Testis (tissue), 2 donors: ENCODE measurements at regions not wholly inside any gene's neighbourhood (a gene's known extent, or its start where the extent isn't known, plus 50 kb on each side); places are given as distances from the start of the nearest gene placed in this dataset.
"Not testable (repeated sequence)": the region's sequence is repeated elsewhere in the genome, so short reads cannot be mapped to it uniquely, and the experiment has no call there.

Experiments
- POLR2A ChIP-seq: fragments of 450-650 bp; IDR thresholded peaks from one replicate; pipeline ENCODE4 v1.6.1; 2017; ENCODE audit warnings: antibody characterized with exemption, mild to moderate bottlenecking, moderate library complexity
- TF ChIP-seq, protein P1 (sequence below), 3 experiments: fragments of 450-650 bp in 2 of 3; fragments of 200-600 bp in 1 of 3; sonication (generic) in 1 of 3; IDR thresholded peaks; one replicate each; pipeline ENCODE4 v1.5.1; 2016 to 2019; ENCODE audit warnings: antibody characterized with exemption in 3 of 3, mild to moderate bottlenecking in 2 of 3, moderate library complexity in 1 of 3

DNA sequence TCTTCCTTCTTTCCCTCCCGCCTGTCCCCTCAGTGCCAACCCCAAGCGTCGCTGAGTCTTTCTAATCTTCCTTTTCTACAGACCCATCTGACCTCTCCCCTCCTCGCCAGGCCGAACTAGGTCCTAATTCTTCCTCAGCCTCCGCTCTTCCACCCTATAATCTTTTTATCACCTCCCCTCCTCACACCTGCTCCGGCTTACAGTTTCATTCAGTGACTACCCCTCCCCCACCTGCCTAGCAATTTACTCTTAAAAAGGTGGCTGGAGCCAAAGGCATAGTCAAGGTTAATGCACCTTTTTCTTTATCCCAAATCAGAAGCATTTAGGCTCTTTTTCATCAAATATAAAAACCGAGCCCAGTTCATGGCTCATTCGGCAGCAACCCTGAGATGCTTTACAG is 225.6 kb upstream of the DUSP10 start:
- TF ChIP-seq, protein P1, sequence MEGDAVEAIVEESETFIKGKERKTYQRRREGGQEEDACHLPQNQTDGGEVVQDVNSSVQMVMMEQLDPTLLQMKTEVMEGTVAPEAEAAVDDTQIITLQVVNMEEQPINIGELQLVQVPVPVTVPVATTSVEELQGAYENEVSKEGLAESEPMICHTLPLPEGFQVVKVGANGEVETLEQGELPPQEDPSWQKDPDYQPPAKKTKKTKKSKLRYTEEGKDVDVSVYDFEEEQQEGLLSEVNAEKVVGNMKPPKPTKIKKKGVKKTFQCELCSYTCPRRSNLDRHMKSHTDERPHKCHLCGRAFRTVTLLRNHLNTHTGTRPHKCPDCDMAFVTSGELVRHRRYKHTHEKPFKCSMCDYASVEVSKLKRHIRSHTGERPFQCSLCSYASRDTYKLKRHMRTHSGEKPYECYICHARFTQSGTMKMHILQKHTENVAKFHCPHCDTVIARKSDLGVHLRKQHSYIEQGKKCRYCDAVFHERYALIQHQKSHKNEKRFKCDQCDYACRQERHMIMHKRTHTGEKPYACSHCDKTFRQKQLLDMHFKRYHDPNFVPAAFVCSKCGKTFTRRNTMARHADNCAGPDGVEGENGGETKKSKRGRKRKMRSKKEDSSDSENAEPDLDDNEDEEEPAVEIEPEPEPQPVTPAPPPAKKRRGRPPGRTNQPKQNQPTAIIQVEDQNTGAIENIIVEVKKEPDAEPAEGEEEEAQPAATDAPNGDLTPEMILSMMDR (IDR thresholded peaks at IDR 0.05) = not testable (repeated sequence)
- TF ChIP-seq POLR2A = not testable (repeated sequence)
